ENCODE measurements at regions not wholly inside any gene's neighbourhood (a gene's known extent, or its start where the extent isn't known, plus 50 kb on each side); places are given as distances from the start of the nearest gene placed in this dataset.

DNA sequence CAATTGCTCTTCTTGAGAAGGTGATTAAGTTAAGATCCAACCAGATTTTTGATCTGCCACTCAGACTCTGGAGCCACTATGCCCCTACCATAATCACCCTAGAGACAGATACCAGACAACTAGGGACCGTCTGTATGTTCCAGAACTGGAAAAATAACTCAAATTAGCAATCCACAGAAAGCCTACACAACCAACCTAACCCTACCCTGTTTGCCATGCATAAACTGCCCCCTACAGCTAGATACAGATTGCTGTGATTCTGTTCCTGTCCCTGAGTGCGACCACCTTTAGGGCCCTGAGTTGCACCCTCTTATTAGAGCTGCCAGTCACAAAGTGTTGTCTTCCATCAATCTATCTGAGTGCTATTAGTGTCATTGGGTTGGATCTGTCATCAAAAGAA lies 929.8 kb upstream of the SLITRK1 start:
- H3K4me3 ChIP-seq, result no peak overlapping the region
- H3K27ac ChIP-seq, result no peak overlapping the region
- H3K36me3 ChIP-seq, result no peaks in the 10 kb centered on the region
- ATAC-seq, result no peak
- H3K27me3 ChIP-seq, result no peaks in the 10 kb centered on the region
- H3K4me1 ChIP-seq, result no peaks in the 10 kb centered on the region
- no peak for TF ChIP-seq POLR2A (IDR thresholded peaks at IDR 0.05)
- no peaks in the 10 kb centered on the region for H3K9me3 ChIP-seq
- WGBS, 2 donors (ENCODE audit: low coverage in 1 of 2), result 85 to 90% methylated on average over 1 to 2 of the region's 2 CpGs

DNA sequence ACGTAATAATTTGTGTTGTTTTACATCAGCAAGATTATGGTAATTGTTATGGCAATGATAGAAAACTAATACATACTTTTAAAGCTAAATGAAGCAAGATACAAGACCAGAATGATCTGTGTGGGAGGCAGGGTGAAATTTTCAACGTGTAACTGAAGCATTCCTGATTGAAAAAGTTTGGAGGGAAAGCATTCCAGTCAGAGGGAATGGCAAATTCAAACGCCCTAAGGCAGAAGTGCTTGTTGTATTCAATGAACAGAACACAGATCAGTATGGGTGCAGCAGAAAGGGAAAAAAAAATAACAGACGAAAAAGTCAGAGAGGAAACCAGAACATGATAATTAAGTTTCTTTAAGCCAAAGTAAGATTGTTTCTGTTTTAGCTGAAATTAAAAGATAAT lies 928.5 kb upstream of the SLITRK1 start:
- Histone ChIP-seq H3K4me1 (no peaks in the 10 kb centered on the region), H3K4me3 (no peak overlapping the region), H3K9me3 (no peaks in the 10 kb centered on the region), H3K27ac (no peak overlapping the region), H3K36me3 (no peaks in the 10 kb centered on the region), H3K27me3 (no peaks in the 10 kb centered on the region)
- no peak for ATAC-seq
- WGBS, 2 donors (ENCODE audit: low coverage in 1 of 2), result 55 to 60% methylated on average over 4 of the region's 4 CpGs
- TF ChIP-seq POLR2AphosphoS5 (IDR thresholded peaks at IDR 0.05) (no peak), EP300 (IDR thresholded peaks at IDR 0.05) (no peak), POLR2A (IDR thresholded peaks at IDR 0.05) (no peak)
- TF ChIP-seq, protein P1, sequence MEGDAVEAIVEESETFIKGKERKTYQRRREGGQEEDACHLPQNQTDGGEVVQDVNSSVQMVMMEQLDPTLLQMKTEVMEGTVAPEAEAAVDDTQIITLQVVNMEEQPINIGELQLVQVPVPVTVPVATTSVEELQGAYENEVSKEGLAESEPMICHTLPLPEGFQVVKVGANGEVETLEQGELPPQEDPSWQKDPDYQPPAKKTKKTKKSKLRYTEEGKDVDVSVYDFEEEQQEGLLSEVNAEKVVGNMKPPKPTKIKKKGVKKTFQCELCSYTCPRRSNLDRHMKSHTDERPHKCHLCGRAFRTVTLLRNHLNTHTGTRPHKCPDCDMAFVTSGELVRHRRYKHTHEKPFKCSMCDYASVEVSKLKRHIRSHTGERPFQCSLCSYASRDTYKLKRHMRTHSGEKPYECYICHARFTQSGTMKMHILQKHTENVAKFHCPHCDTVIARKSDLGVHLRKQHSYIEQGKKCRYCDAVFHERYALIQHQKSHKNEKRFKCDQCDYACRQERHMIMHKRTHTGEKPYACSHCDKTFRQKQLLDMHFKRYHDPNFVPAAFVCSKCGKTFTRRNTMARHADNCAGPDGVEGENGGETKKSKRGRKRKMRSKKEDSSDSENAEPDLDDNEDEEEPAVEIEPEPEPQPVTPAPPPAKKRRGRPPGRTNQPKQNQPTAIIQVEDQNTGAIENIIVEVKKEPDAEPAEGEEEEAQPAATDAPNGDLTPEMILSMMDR (IDR thresholded peaks at IDR 0.05), result no peak

DNA sequence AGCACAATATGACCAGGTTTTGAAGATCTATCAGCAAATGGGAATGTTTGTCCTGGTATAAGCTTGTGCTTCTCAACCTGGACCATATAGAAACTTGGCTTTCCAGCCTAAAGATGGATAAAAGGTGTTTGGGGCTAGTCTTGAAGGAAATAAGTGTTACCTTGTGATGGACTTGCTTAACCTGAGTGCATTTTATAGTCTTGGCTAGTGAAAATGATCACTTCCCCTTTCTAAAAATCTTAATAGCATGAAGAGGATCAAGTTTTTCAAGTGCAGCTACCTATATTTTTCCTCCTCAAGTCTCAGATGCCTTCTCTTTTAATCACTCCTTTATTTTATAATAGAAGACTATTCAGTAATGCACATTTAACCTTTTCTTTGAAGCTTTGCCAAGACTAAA lies 919.8 kb upstream of the SLITRK1 start:
- no peak overlapping the region for H3K4me3 ChIP-seq
- H3K4me1 ChIP-seq, result no peaks in the 10 kb centered on the region
- H3K36me3 ChIP-seq, result no peaks in the 10 kb centered on the region
- no peak overlapping the region for H3K27ac ChIP-seq
- no peaks in the 10 kb centered on the region for H3K9me3 ChIP-seq
- TF ChIP-seq POLR2A (IDR thresholded peaks at IDR 0.05) (no peak), EP300 (IDR thresholded peaks at IDR 0.05) (no peak), POLR2AphosphoS5 (IDR thresholded peaks at IDR 0.05) (no peak)
- TF ChIP-seq, protein P1 (IDR thresholded peaks at IDR 0.05), result no peak
- no peaks in the 10 kb centered on the region for H3K27me3 ChIP-seq
- no peak for ATAC-seq

DNA sequence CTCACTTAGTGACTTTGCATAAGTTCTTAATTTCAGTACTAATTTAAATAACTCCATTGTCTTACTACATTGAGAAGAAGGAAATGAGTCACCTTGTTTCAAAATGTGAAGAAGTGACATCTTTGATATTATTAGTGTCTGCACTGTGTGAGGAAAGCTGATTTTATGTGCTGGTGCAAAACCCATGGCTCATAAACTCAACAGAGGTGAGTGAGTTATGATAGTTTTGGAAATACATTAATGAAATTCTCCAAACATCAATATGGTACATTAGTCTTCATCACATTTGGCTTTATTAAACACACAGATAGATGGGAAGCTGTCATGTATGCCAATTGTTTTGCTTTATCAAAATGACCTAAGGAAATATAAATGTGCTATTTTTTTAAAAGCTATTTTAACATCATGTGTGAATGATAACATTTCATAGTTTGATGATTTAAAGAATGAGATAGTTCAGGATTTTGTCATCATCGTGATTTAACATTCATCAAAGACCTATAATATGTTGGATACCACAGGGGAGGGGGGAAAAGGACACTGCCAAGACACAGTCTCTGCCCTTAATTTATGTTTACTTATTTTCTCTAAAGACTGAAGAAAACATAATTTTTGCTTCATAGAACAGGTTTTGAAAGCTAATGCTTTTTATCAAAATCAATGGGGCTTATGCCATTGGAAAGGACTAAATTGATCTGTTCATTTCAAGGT lies 902.3 kb upstream of the SLITRK1 start:
- no peaks in the 10 kb centered on the region for H3K27me3 ChIP-seq
- H3K4me1 ChIP-seq, result no peaks in the 10 kb centered on the region
- no peaks in the 10 kb centered on the region for H3K36me3 ChIP-seq
- peaks cover 0 to 9% (median 0%) of the 10 kb centered on the region in 3 donors for H3K9me3 ChIP-seq
- H3K4me3 ChIP-seq, result no peak overlapping the region
- TF ChIP-seq, protein P1 (IDR thresholded peaks at IDR 0.05), result no peak
- no peak for TF ChIP-seq POLR2A (IDR thresholded peaks at IDR 0.05)
- no peak for TF ChIP-seq EP300 (IDR thresholded peaks at IDR 0.05)
- 100% methylated on average over 1 of the region's 1 CpG for WGBS, 2 donors (ENCODE audit: low coverage in 1 of 2)
- H3K27ac ChIP-seq, result no peak overlapping the region
- no peak for ATAC-seq

DNA sequence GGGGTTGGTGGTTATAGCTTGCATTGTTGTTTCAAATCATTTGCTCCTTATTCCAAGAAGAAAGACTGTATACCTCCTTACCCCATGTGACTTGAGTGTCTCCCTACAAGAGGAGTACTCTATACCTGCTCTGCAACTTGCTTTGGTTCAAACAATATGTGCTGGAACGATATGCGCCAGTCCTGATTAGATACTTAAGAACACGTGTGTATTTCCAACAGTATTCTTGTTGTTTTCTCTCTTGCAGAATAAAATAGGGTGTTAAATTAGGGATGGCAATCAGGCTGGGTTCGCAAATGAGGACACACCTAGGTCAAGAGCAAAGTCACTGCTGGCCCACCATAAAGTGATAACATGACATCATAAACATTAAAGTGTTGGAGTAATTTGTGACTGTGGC lies 895.0 kb upstream of the SLITRK1 start:
- H3K36me3 ChIP-seq, result no peaks in the 10 kb centered on the region
- H3K27me3 ChIP-seq, result no peaks in the 10 kb centered on the region
- H3K4me1 ChIP-seq, result peaks cover 0 to 4% (median 0%) of the 10 kb centered on the region in 3 donors
- TF ChIP-seq, protein P1 (IDR thresholded peaks at IDR 0.05), result no peak
- TF ChIP-seq POLR2AphosphoS5 (IDR thresholded peaks at IDR 0.05) (no peak), EP300 (IDR thresholded peaks at IDR 0.05) (no peak), POLR2A (IDR thresholded peaks at IDR 0.05) (no peak)
- 89 to 91% methylated on average over 4 of the region's 4 CpGs for WGBS, 2 donors (ENCODE audit: low coverage in 1 of 2)
- H3K4me3 ChIP-seq, result no peak overlapping the region
- H3K27ac ChIP-seq, result no peak overlapping the region
- no peaks in the 10 kb centered on the region for H3K9me3 ChIP-seq
- ATAC-seq, result no peak
